GM18858 (cell line): ENCODE measurements at regions not wholly inside any gene's neighbourhood (a gene's known extent, or its start where the extent isn't known, plus 50 kb on each side); places are given as distances from the start of the nearest gene placed in this dataset.
"Not testable (repeated sequence)": the region's sequence is repeated elsewhere in the genome, so short reads cannot be mapped to it uniquely, and the experiment has no call there.

ENCODE experiments used
- ATAC-seq: cut with Tn5 transposase; IDR thresholded peaks from one replicate; pipeline ENCODE4 v1.9.1; 2021; ENCODE audit not compliant: unreplicated experiment

DNA sequence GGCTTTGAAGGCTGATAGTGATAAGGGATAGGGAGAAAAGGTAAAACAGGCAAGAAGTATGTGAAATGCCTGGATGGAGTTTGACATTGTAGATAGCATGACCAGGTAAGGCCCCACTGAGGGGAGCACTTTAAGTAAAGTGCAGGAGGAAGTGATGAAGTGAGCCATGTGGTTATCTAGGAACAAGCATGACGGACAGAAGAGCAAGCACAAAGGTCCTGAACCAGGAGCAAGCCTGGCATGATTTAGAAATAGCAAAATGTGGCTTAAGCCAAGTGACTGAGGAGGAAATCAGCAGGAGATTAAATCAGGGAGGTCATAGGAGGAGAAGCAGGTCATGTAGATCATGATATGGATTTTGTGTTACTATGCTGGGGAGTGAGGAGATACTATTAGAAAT is 129.2 kb downstream of the GLUL start:
- ATAC-seq, result no peak

DNA sequence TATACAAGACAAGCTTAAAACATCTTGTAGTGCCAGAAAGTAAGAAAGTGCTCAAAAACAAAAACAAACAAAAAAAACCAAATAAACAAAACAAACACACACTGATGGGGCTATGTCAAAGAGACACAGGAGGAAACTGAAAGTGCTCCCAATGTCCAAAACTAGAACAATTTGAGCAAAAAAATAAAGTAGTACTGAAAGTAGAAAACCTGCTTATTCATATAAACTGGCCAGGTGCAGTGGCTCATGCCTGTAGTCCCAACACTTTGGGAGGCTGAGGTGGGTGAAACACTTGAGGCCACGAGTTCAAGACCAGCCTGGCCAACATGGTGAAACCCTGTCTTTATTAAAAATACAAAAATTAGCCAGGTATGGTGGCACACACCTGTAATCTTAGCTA is 129.9 kb downstream of the GLUL start:
- ATAC-seq, result no peak

DNA sequence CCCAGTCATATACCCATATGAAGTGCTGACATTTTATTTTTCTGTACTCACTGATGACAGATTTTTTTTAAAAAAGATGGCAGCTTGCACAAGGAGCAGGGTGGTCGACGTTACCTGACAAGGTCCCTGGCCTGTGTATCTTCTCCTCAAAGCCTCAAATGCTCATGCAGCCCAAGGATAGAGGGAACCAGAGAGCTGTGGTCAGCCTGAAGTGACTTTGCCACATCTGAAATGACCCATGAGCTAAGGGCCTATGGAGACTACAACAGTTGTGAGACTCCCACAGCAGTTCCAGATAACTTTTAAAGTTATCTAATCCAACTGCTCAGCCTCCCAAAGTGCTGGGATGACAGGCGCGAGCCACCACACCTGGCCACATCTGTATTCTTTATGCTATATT is 131.1 kb downstream of the GLUL start:
- no peak for ATAC-seq

DNA sequence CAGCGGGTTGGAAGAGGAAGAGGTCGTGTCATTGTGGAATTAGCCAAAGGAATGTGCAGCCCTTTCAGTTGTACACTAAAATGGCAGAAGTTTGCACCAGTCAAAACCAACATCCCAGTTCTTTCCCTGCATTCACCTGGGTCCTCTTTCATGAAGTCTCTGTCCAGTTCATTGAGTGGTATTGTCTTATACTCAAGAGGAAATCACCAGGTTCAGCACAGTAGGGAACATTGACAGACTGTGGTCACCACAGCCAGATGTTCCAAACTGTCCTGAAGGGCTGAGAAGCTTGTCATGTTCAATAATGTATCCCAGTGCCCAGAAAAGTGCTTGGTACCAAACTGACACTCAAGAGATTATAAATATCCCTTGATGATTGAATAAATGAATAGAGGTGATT is 131.6 kb downstream of the GLUL start:
- no peak for ATAC-seq

DNA sequence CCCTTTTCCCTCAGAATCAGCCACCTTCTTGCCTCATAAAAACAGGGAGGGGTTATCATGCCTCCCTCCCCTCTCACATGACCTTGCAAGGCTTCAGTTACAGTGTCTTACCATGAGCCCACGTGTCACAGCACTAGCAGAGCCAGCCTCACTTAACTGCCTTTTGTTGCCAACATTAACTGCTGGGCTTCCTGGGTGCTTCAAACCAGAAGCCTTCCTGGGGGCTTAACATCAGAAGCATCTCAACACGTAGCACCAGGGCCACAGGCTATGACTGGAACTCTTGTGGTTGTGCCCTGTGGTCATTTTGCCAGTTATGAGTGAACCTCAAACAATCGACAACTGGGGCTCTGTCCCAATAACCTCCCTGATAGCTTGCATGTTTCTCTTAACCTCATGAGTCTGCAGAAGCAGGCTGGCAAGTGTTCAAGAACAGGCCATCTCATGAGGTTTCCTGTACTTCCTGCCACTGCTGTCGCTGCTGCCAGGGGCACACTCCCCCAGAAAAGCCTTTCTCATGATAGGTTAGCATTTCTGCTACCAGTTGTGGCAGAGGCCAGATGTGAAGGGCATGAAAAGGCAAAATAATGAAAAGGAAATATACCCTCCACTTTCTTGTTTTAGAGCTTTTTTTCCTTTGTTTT is 132.2 kb downstream of the GLUL start:
- ATAC-seq, result peak; percentile 60

DNA sequence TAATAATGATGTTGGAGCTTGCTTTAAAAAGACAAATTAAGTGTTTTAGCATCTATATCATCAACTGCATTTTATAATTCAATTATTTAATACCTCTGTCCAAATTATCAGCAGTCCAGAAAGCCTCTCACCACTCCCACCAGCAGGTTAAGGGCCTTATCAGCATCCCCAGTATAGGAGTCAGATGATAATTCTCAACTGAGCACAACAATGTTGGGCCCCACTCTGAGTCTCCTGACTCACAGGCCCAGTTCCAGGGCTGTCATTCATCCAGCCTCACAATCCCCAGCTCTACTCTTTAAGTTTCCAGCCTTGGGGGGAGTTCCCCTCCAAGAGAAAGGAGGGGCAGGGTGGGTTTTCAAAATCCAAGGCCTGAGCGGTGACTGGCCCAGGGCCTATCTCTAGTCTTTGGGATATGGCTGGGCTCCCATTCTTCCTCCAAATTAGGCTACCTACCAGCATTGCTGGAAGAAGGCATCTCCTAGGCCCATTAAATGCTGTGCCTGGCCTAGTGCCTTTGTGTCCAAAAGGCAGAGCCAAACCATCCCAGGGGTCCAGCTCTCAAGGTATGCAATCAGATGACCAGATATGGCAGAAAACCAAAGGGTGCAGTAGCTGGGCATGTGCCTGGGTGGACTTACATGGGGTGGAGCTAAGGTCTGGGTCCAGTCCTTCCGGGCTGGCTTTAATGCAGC is 134.1 kb downstream of the GLUL start:
- no peak for ATAC-seq

DNA sequence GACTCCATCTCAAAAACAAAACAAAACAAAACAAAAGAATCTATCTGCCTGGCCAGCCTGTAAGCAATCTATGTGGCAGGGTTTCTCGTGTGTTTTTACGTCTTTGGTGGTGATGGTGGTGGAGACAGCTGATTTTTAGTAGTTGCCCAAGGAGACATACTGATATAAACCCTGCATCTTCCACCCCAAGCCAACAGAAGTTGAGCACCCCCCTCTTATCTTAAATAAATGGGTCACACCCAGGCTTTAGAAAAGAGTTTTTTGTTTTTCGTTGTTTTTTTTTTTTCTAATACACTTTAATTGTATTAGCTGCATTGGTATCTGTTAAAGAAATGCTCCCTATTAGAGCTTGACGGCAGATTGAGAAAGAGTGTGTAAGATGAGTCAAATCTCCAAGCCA is 134.7 kb downstream of the GLUL start:
- no peak for ATAC-seq

DNA sequence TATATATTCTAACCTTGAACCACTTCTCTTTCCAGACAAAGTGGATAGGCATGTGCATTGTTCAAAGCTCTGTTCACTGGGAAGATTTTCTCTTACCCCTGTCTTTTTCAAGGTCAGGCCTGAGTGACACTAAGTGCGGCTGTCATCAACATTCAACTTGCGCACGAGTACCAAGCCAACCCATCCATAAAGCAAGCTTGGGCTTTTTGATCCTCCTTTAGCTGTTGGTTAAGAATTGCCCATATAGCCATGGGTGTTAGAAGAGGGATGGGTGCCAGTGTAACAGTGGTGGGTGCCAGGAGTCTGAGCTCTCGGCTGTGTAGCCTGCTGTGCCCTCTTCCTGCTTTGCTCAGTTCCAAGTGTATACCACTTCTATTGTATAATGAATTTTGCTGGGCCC is 136.1 kb downstream of the GLUL start:
- no peak for ATAC-seq

DNA sequence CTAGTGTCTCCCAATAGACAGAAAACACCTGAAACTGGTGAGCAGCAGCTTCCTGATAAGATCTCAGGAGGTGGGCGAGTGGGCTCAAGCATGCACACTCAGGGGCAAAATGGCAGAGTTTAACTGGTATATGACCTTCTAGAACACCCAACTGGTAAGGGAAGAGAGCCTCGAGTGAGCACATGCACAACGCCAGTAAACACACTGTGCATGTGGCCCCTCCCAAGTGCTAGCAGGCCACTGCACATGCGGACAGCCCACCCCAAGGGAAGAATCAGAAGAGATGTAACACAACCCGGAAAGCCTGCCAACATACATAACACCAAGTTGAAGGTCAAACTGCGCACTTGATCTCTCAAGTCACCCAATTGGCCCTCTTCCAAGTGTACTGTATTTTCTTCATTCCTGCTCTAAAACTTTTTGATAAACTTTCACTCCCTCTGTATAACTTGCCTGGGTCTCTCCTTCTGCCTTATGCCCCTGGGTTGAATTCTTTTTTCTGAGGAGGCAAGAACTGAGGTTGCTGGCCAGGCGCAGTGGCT is 138.2 kb downstream of the GLUL start:
- no peak for ATAC-seq

DNA sequence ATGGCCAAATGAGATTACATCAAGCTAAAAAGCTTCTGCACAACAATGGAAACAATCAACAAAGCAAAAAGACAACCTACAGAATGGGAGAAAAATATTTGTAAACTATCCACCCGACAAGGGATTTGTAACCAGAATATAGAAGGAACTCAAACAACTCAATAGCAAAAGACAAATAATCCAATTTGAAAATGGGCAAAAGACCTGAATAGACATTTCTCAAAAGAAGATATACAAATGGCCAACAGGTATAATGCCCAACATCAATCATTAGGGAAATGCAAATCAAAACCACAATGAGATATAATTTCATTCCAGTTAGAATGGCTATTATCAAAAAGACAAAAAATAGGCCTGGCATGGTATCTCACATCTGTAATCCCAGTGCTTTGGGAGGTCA is 140.0 kb downstream of the GLUL start:
- no peak for ATAC-seq

DNA sequence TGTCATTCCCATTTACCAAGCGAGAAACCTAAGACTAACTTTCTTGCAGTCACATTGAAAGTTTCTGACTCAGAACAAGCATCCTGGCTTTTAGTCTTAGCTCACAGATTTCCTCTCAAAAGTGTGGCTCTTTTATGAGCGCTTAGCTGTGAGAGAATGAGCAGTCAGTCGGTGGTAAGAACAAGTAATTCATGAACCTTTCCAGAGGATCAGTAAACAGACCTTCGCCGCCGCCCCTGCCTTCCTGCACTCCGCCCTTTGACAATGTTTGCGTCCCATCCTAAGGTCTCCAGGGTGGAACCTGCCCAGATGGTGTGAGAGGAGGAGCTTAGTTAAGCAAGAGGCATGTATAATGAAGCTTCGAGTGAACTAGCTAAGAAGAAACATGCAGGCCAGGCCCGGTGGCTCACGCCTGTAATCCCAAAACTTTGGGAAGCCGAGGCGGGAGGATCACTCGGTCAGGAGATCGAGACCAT is 142.4 kb downstream of the GLUL start:
- peak; percentile 77 for ATAC-seq

DNA sequence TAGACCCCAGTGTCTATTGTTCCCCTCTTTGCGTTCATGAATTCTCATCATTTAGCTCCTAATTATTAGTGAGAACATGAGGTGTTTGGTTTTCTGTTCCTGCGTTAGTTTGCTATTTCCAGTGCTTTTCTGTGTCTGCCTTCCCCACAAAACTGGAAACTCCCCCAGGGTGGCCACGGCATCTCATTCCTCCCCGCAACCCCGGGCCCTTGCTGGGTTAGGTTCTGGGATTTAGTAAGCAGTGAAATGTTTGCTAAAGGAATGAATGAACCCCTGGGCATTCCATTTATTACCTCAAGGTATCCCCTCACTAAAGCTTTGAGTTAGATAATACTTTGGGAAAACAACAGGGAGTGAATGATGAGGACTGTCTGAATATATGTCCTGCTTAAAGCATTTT is 142.9 kb downstream of the GLUL start:
- no peak for ATAC-seq

DNA sequence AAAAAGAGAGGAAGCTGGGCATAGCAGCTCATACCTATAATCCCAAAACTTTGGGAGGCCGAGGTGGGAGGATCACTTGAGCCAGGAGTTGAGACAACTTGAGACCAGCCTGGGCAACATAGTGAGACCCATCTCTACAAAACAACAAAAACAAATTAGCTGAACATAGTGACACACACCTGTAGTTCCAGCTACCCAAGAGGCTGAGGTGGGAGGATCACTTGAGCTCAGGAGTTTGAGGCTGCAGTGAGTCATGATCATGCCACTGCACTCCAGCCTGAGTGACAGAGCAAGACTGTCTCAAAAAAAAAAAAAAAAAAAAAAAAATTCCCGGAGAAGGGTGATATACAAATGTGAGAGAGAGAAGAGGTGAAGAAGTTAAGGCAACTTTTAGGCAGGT is 143.8 kb downstream of the GLUL start:
- not testable (repeated sequence) for ATAC-seq

DNA sequence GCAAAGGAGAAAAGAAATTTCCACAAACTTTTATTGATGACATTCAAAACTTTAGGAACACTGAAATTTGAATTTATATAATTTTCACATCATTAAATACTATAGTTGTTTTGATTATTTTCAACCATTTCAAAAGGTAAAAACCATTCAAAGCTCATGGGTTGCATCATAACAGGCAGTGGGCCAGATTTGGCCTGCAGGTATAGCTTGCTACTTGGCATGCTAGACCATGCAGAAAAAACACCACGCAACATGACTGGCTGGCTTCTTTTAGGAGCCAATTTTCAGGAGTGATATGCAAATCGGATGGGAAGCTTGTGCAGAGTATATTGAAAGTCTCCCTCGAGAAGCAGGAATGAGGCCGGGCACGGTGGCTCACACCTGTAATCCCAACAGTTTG is 144.8 kb downstream of the GLUL start:
- ATAC-seq, result no peak

DNA sequence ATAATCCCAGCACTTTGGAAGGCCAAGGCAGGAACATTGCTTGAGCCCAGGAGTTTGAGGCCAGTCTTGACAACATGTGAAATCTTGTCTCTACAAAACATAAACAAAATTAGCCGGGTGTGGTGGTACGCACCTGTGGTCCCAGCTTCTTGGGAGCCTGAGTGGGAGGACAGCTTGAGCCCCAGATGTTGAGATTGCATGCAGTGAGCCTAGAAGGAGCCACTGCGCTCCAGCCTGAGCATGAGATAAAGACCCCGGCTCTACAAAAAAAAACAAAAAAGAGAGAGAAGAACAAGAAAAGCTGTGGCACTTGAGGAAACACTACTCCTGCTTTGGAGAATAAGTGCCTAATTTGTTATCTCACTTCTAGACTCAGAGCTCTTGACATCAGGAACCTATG is 146.6 kb downstream of the GLUL start:
- ATAC-seq, result no peak

DNA sequence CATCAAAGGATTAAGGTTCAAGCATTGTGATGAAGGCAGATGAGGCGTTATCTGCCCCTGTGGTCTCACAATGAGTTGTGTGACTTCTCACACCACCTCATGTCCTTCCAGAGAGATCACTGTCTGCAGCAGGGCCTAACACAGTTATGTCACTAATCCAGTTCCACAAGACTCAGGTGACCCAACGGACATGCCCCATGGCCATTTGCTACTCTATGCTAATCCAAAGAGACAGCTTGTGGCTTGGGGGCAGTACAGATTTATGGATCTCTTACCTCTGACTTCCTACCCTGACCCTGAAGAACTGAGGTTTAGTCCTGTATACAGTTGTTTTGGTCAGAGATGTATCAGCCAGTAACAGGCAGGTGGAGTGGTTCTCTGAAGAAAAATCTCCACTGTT is 147.1 kb downstream of the GLUL start:
- no peak for ATAC-seq

DNA sequence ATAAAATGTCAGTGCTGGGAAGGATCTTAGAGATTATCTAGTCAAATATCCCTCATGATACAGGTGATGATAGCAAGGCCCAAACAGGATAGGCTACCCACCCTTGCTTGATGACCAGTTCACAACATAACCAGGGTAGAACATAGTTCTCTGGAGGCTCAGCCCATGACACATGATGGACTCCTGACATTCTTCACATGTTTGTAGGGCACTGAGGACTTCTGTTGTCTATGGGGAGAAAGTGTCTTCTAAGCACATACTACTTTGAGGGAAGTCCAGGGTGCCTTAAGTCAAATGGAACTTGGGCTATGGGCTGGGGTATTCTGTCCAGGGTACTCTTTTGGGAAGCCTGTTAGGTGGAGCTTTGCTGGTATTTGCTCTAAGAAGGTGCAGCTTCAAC is 148.9 kb downstream of the GLUL start:
- ATAC-seq, result no peak

DNA sequence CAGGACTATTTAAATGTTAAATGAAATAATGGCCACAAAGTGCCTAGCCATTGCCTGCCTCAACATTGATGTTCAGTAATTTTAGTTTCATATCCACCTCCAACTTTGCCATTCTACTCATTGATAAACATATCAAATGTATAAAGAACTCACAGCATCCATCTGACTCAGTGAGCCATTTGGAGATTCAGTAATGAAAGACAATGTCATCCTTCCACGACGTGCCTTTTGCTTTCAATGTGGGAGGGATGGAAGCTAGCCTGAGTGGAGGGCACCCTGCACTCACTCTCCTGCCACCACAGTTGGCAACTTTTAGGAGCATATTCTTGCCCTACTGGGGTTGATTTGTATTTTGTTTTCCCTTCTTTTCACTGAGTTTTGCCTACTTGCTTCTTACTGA is 151.5 kb downstream of the GLUL start:
- no peak for ATAC-seq

DNA sequence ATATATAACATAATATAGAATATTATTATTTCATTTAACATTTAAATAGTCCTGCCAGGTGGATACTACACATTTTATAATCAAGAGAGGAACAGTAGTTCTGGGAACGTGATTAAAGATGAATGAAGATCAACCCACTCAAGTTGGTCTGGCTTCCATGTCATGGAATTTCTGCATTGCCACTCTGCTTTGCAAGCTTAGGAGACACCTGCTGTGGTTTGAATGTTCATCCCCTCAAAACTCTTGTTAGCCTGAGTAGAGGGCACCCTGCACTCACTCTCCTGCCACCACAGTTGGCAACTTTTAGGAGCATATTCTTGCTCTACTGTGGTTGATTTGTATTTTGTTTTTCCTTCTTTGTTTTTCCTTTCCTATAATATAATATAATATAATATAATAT is 153.2 kb downstream of the GLUL start:
- ATAC-seq, result no peak

DNA sequence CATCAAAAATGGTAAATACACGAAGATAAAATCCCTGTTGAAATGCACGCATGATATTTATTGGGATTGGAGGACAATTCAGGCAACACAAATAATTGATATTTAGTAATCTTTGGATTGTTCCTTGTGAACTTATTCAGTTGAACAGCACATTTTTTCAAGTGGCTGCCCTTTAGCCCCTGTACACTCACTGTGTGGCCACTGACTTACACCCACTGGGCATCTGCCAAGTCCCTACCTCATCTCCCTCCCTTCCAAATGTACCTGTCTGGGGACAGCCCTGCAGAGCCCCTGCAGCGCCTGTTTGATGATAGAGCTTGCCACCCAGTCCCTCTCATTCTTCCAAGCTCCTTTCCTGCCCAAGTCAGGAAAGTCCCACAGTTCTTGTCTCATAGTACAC is 154.3 kb downstream of the GLUL start:
- no peak for ATAC-seq

DNA sequence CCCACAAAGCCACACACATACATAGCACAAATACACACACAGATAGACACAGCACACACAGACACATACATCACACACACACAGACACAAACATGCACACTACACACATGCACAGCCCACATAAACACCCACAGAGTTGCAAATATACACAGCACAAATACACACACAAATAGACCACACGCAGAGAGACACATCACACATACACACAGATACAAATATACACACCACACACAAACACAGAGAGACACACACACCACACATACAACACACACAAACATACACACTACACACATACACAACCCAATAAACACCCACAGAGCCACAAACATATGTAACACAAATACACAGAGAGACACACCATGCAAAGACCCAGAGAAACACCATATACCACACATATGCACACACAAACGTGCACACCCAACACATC is 154.9 kb downstream of the GLUL start:
- no peak for ATAC-seq

DNA sequence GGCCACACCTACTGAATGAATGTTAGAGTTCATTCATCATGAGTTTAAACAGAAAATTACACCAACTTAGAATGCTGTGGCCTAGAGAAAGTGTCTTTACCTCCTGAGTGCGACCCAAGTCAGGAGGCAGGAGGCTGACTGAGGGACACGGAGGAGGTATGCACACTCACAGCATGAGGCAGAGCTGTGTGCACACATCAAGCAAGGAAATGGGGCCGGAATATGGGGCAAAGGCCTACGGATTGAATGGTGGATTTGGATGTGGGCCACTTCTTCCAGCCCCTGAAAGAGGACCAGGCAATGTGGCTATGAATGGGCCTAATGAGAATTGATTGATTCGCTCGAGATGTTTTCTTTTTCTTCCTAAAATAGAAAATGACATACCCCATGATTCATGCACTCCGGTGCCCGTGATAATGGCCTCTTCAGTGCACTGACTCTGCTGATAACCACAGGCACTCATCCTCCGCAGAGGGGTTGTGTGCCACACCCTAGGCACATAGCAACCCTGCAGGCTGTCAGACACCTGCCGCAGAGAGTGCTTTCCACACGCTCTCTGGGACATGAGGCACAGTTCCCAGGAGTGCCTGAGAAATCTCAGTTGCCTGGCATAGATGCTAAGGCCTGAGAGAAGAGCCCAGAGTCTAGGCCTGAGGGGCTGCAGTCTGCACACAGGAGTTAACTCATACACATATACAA is 155.5 kb downstream of the GLUL start:
- no peak for ATAC-seq
